D721Med (cell line): ENCODE measurements at regions not wholly inside any gene's neighbourhood (a gene's known extent, or its start where the extent isn't known, plus 50 kb on each side); places are given as distances from the start of the nearest gene placed in this dataset.

Experiments used
- DNase-seq: peaks from one replicate; pipeline ENCODE4 v3.0.0; 2011; ENCODE audit warnings: low spot score; ENCODE audit not compliant: insufficient read length
- FAIRE-seq: peaks from 2 replicates; lab custom pipeline; 2011; peaks lifted over from hg19 to GRCh38; lab: Jason Lieb, UNC
- TF ChIP-seq, protein P1 (sequence below): IDR thresholded peaks from 2 replicates; pipeline ENCODE4 v1.5.1; 2012; ENCODE audit warnings: mild to moderate bottlenecking, control low read depth; ENCODE audit not compliant: insufficient read depth; ENCODE audit errors: missing control alignments

DNA sequence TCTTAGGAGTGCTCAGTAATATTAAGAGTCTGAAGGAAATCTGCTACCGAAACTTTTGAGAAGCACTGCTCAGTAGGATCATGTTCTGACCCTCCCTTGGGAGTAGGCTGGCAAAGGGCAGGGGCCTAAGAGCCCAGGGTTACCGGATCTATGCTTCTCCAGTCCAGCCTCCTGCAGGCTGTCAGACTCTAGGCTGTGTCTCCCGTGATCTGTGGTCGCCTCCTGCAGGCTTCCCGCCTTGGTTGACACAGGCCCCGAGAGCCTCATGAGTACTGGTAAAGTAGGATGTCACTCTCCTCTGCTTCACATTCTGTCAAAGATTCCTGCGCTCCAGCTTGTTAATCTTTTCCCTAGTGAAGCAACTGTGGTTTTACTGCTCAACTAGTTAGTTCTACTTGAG lies 647.8 kb upstream of the RAB6C start:
- FAIRE-seq (no peak), DNase-seq (no peak)
- TF ChIP-seq, protein P1, sequence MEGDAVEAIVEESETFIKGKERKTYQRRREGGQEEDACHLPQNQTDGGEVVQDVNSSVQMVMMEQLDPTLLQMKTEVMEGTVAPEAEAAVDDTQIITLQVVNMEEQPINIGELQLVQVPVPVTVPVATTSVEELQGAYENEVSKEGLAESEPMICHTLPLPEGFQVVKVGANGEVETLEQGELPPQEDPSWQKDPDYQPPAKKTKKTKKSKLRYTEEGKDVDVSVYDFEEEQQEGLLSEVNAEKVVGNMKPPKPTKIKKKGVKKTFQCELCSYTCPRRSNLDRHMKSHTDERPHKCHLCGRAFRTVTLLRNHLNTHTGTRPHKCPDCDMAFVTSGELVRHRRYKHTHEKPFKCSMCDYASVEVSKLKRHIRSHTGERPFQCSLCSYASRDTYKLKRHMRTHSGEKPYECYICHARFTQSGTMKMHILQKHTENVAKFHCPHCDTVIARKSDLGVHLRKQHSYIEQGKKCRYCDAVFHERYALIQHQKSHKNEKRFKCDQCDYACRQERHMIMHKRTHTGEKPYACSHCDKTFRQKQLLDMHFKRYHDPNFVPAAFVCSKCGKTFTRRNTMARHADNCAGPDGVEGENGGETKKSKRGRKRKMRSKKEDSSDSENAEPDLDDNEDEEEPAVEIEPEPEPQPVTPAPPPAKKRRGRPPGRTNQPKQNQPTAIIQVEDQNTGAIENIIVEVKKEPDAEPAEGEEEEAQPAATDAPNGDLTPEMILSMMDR = no peak

DNA sequence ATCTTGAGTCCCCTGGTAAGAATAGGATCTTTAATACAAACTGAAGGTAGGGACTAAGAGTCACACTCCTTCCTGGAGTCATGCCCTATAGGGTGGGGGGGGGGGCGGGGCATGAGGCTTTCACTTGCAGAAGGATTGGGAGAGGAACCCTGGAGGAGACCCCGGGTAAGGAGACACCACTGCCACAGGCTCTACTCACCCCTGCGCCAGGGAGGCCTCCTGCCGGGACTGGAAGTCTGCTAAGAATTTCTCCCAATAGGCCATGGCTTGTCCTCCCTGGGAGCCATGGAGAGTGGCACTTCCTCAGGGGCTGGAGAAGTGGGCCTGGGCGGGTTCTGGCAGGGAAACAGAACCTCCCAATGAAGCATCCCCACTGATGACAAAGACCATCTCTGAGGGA lies 645.3 kb upstream of the RAB6C start:
- TF ChIP-seq, protein P1 = no peak
- DNase-seq = no peak
- FAIRE-seq = no peak

DNA sequence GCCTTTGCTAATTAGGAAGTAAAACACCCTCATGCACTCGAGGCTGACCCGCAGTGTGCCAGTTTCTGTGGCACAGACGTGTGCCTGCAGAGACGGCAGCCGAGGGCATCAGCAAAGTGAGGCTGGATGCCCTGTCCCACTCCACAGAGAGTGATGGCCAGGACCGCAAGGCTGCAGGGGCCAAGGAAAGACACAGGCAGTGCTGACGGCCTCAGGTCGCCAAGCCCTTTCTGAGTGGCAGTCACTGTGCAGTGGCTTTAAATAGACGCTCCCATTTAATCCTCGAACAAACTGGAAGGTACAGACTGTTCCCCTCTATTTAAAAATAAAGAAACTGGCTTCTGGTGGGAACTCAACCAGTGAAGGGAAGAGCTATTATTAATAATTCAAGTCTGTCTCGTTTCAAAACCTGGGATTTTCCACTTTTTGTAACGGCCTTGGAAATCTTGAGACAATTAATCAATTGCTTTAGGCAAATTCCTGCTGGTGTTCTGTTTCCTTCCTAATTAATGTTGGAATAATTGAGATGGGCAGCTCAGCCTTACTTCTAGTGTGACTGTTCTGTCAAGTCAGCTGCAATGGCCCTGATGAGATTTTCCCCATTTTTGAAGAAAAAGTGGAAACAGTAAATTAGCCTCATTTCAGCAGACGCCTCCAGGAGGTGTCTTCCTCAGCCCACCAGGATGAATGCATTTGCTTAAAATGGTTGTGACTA lies 644.6 kb upstream of the RAB6C start:
- TF ChIP-seq, protein P1 = no peak
- DNase-seq = no peak
- FAIRE-seq = no peak

DNA sequence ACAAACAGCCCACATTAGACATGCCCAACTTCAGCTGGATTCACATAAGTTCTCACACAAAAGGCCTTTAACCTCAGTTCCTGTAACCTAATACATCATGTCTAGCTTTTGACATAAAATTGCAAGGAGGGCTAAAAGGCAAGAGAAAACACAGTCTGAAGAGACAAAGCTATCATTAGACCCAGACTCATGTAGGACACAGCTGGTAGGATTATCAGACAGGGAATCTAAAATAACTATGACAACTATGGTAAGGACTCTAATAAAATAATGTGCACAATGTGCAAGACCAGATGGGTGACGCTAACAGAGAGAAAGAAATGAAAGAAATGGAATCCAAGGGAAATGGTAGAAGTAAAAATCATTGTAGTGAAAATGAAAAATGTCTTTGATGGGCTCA lies 643.2 kb upstream of the RAB6C start:
- FAIRE-seq (no peak), DNase-seq (no peak)
- TF ChIP-seq, protein P1 = no peak

DNA sequence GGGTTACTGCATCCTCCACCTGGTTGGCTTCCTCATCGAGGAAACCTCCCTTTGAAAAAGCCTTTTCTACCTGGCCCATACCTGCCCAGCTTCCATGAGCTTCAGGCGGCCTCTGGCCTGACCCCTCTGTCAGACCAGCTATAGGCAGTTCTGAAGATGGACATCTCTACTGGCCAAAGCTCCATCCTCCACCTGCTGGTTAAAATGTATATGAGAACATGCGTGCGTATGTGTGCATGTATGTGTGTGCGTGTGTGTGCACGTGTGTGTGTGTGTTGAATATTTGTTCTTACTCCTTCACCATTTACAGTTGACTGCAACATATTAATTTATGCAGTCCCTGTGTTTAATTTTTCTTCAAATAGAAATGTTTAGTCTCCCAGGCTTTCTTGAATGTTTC lies 642.4 kb upstream of the RAB6C start:
- FAIRE-seq (no peak), DNase-seq (no peak)
- TF ChIP-seq, protein P1 = no peak

DNA sequence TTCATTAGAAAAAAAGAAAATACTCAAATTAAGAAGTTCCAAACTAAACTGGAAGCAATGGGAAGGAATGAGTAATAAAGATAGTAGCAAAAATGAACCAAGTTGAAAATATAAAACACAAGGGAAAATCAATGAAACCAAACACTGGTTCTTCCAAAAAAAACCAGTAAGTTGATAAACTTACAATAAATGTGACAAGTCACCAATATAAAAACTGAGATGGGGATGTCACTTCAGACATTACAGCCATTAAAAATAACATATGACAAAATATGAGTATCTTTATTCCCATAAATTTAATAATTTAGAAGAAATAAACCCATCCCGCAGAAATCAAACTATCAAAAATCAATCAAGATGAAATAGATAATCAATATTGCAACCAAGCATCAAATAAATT lies 633.9 kb upstream of the RAB6C start:
- FAIRE-seq = no peak
- TF ChIP-seq, protein P1 = no peak
- DNase-seq = no peak

DNA sequence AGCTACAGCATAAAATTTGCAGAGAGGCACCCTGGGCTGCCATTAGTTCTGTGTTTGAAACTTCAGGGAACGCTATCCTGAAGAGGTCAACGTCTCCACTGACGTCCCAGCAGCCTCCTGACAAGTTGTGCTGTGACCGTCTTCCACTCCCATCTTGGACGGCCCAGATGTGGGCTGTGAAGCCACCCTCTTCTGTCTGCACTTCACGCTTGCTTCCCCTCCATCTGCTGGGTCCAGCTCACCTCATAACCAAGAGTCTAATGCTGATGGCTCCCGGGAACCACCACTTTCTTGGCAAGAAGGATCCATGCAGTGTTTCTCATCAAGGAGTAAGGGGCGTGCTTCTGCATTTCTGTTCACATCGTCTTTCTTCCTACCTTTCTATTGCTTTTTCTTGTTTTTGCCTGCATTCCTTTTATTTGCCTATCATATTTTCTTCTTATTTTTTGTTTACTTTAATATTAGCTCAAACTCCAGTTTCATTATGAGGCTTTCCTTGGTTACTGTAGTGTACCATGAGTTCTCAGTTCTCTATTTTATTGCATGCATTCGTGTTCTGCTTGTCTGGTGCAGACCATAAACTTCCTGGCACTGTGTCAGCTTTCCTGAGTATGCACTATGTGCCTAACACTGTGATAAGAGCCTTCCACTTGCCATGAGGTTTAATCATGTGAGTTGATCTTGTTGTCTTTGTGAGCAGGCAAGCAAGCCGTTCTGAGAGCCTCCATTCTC lies 631.8 kb upstream of the RAB6C start:
- TF ChIP-seq, protein P1 = no peak
- FAIRE-seq (no peak), DNase-seq (no peak)
